ENCODE measurements at regions not wholly inside any gene's neighbourhood (a gene's known extent, or its start where the extent isn't known, plus 50 kb on each side); places are given as distances from the start of the nearest gene placed in this dataset.

DNA sequence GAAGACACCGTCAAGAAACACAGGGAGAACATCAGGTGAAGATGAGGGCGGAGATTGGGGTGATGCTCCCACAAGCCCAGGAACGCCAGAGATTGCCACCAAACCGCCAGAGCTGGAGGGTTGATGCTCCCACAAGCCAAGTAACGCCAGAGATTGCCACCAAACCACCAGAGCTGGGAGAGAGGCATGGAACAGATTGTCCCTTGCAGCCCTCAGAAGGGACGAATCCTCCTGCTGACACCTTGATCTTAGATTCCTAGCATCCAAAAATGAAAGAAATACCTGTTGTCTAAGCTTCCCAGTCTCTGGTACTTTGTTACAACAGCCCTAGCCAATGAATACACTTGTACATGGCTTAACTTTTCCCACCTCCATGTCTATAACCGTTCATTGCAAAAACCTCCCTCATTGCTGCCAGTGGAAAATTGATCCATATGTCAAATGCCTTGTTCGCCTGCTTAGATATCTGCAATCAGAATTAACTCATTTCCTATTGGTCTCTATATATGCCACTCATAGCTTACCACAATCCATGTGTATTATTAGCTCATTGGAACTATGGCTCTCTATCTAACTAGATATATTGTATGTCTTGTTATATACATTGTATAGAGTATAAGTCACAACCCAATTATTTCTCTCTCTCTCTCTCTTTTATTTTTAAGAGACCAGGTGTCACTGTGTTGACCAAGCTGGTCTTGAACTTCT lies 127.4 kb downstream of the ADSS2 start:
- peak overlapping the region in 1 of 2 experiments; percentile 72 for H3K18ac ChIP-seq (ENCODE audit: low read depth in 1 of 2, low read length in 2 of 2)
- no peak overlapping the region for H3K14ac ChIP-seq (ENCODE audit: low read length in 2 of 2)
- H3K4me3 ChIP-seq (ENCODE audit: insufficient read depth in 1 of 2, low read depth in 1 of 2, low read length in 2 of 2) = no peak overlapping the region
- H3K27ac ChIP-seq (ENCODE audit: low read length, poor library complexity, severe bottlenecking) = no peak overlapping the region
- H2BK15ac ChIP-seq (ENCODE audit: low read depth, poor library complexity, severe bottlenecking) = no peak overlapping the region
- no peak overlapping the region for H4K8ac ChIP-seq (ENCODE audit: low read length)
- no peaks in the 10 kb centered on the region for H3K4me1 ChIP-seq (ENCODE audit: control insufficient read depth, insufficient read depth, low read depth, low read length)
- H2BK12ac ChIP-seq (ENCODE audit: low read length in 2 of 2) = peak overlapping the region; percentile 85 to 96
- H3K36me3 ChIP-seq (ENCODE audit: control insufficient read depth in 1 of 2, insufficient read depth in 2 of 2, low read depth in 1 of 2, low read length in 2 of 2) = no peaks in the 10 kb centered on the region
- H3K79me1 ChIP-seq (replicated peaks; ENCODE audit: low read length, poor library complexity, severe bottlenecking) = no peaks in the 10 kb centered on the region
- 98% methylated on average over 8 of the region's 8 CpGs for WGBS
- peak overlapping the region; percentile 90 for H4K91ac ChIP-seq (ENCODE audit: low read length)
- H3K9ac ChIP-seq (ENCODE audit: low read length) = no peak overlapping the region
- no peak overlapping the region for H3K23ac ChIP-seq (ENCODE audit: low read length in 2 of 2)
- no peak overlapping the region for H2BK5ac ChIP-seq (ENCODE audit: low read depth, low read length, poor library complexity, severe bottlenecking)
- no peak overlapping the region for H2BK120ac ChIP-seq (ENCODE audit: low read depth, low read length)
- H2AK5ac ChIP-seq (ENCODE audit: low read length, severe bottlenecking) = peak overlapping the region; percentile 46
- H3K4ac ChIP-seq (ENCODE audit: low read depth in 1 of 2, low read length in 2 of 2) = peak overlapping the region; percentile 80 to 96
- no peak for DNase-seq
- no peak overlapping the region for H2AFZ ChIP-seq (ENCODE audit: low read depth, low read length)
- H3K27me3 ChIP-seq (ENCODE audit: control insufficient read depth in 1 of 2, insufficient read depth in 1 of 2, low read length in 2 of 2) = no peaks in the 10 kb centered on the region
- H3K9me3 ChIP-seq (ENCODE audit: control insufficient read depth, low read length) = peaks cover 13% of the 10 kb centered on the region
- H3K4me2 ChIP-seq (ENCODE audit: low read length, poor library complexity, severe bottlenecking) = no peak overlapping the region

DNA sequence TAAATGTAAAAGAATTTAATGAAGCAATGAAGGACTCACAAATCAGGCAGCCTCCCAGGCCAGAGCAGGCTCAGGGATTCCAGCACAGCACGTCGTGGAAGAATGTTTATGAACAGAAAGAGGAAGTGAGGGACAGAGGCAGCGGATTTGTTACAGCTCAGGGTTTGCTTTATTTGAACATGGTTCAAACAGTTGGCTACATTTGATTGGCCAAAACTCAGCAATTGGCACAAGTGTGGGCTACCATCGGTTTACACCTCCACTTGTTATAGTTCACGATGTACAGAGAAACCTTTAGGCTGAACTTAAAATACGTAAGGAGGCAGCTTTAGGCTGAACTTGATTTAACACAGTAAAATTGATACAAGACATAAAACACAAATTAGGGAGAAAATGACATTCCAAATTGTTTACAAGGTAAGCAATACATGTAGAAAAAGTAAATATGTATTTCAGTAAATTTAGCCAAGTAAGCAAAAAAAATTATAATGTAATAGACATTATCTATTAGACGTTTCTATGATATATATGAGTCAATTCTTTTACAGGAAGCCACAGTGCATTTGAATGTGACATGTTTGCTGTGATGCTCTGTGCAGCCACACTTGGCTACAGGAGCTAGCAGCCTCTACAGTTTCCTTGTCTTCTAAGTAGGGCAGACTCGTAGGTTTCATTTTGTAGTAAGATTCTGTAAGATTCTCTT lies 126.5 kb downstream of the ADSS2 start:
- no peaks in the 10 kb centered on the region for H3K79me1 ChIP-seq (replicated peaks; ENCODE audit: low read length, poor library complexity, severe bottlenecking)
- no peak overlapping the region for H2BK5ac ChIP-seq (ENCODE audit: low read depth, low read length, poor library complexity, severe bottlenecking)
- H3K4me2 ChIP-seq (ENCODE audit: low read length, poor library complexity, severe bottlenecking) = no peak overlapping the region
- H3K4ac ChIP-seq (ENCODE audit: low read depth in 1 of 2, low read length in 2 of 2) = no peak overlapping the region
- WGBS = 58% methylated on average over 7 of the region's 8 CpGs
- peak overlapping the region in 1 of 2 experiments; percentile 66 for H2BK12ac ChIP-seq (ENCODE audit: low read length in 2 of 2)
- no peak overlapping the region for H4K91ac ChIP-seq (ENCODE audit: low read length)
- peak overlapping the region; percentile 47 for H3K9ac ChIP-seq (ENCODE audit: low read length)
- peaks cover 15% of the 10 kb centered on the region for H3K9me3 ChIP-seq (ENCODE audit: control insufficient read depth, low read length)
- H3K27ac ChIP-seq (ENCODE audit: low read length, poor library complexity, severe bottlenecking) = no peak overlapping the region
- H2BK120ac ChIP-seq (ENCODE audit: low read depth, low read length) = no peak overlapping the region
- no peak overlapping the region for H2AK5ac ChIP-seq (ENCODE audit: low read length, severe bottlenecking)
- no peaks in the 10 kb centered on the region for H3K36me3 ChIP-seq (ENCODE audit: control insufficient read depth in 1 of 2, insufficient read depth in 2 of 2, low read depth in 1 of 2, low read length in 2 of 2)
- no peak overlapping the region for H2BK15ac ChIP-seq (ENCODE audit: low read depth, poor library complexity, severe bottlenecking)
- H4K8ac ChIP-seq (ENCODE audit: low read length) = no peak overlapping the region
- no peaks in the 10 kb centered on the region for H3K27me3 ChIP-seq (ENCODE audit: control insufficient read depth in 1 of 2, insufficient read depth in 1 of 2, low read length in 2 of 2)
- H3K14ac ChIP-seq (ENCODE audit: low read length in 2 of 2) = no peak overlapping the region
- no peak for DNase-seq
- H2AFZ ChIP-seq (ENCODE audit: low read depth, low read length) = no peak overlapping the region
- H3K4me1 ChIP-seq (ENCODE audit: control insufficient read depth, insufficient read depth, low read depth, low read length) = no peaks in the 10 kb centered on the region
- no peak overlapping the region for H3K23ac ChIP-seq (ENCODE audit: low read length in 2 of 2)
- H3K18ac ChIP-seq (ENCODE audit: low read depth in 1 of 2, low read length in 2 of 2) = peak overlapping the region in 1 of 2 experiments; percentile 30
- no peak overlapping the region for H3K4me3 ChIP-seq (ENCODE audit: insufficient read depth in 1 of 2, low read depth in 1 of 2, low read length in 2 of 2)

DNA sequence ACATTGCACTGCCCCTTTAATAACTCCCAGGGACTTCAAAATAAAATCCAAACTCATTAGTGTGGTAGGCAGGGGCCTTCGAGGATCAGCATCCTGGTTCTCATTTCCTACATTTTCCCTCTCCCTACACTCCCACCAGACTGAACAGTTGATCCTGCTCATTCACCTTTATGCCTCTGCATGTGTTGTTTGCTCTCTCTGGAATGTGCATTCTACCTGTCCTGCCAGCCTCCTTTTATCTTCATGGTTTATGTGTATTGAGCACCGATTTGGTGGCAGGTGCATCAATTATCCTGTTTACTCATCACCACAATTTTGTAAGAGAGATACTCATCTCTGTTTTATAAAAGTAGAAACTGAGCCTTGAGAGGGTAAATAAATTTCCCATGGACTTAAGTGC lies 125.0 kb downstream of the ADSS2 start:
- Histone ChIP-seq H3K4me3 (ENCODE audit: insufficient read depth in 1 of 2, low read depth in 1 of 2, low read length in 2 of 2) (no peak overlapping the region), H2BK15ac (ENCODE audit: low read depth, poor library complexity, severe bottlenecking) (no peak overlapping the region), H3K4me1 (ENCODE audit: control insufficient read depth, insufficient read depth, low read depth, low read length) (no peaks in the 10 kb centered on the region), H4K91ac (ENCODE audit: low read length) (no peak overlapping the region), H3K4me2 (ENCODE audit: low read length, poor library complexity, severe bottlenecking) (no peak overlapping the region), H4K8ac (ENCODE audit: low read length) (no peak overlapping the region), H3K9me3 (ENCODE audit: control insufficient read depth, low read length) (peaks cover 15% of the 10 kb centered on the region), H2BK5ac (ENCODE audit: low read depth, low read length, poor library complexity, severe bottlenecking) (no peak overlapping the region), H3K79me1 (replicated peaks; ENCODE audit: low read length, poor library complexity, severe bottlenecking) (no peaks in the 10 kb centered on the region), H3K14ac (ENCODE audit: low read length in 2 of 2) (no peak overlapping the region), H3K9ac (ENCODE audit: low read length) (no peak overlapping the region), H2AFZ (ENCODE audit: low read depth, low read length) (no peak overlapping the region), H3K23ac (ENCODE audit: low read length in 2 of 2) (no peak overlapping the region), H3K27me3 (ENCODE audit: control insufficient read depth in 1 of 2, insufficient read depth in 1 of 2, low read length in 2 of 2) (no peaks in the 10 kb centered on the region), H3K36me3 (ENCODE audit: control insufficient read depth in 1 of 2, insufficient read depth in 2 of 2, low read depth in 1 of 2, low read length in 2 of 2) (no peaks in the 10 kb centered on the region), H2BK120ac (ENCODE audit: low read depth, low read length) (no peak overlapping the region), H2BK12ac (ENCODE audit: low read length in 2 of 2) (no peak overlapping the region), H3K18ac (ENCODE audit: low read depth in 1 of 2, low read length in 2 of 2) (no peak overlapping the region), H3K27ac (ENCODE audit: low read length, poor library complexity, severe bottlenecking) (no peak overlapping the region), H3K4ac (ENCODE audit: low read depth in 1 of 2, low read length in 2 of 2) (no peak overlapping the region), H2AK5ac (ENCODE audit: low read length, severe bottlenecking) (no peak overlapping the region)
- no peak for DNase-seq
- WGBS = 93% methylated on average over 1 of the region's 2 CpGs

DNA sequence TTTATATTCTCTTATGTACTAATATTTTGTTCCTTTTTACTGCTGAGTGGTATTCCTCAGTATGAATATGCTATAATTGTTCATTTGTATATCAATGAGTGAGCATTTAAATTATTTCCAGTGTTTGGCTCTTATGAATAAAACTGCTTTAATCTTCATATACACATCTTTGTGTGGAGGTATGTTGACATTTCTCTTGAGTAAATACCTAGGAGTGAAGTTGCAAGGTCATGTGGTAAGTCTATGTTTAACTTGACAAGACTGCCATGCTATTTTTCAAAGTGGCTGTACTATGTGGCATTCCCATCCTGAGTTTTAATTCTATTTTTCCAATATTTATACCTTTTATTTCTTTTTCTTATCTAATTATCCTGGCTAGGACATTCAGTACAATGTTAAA lies 124.2 kb downstream of the ADSS2 start:
- H3K9me3 ChIP-seq (ENCODE audit: control insufficient read depth, low read length) = peaks cover 15% of the 10 kb centered on the region
- H4K8ac ChIP-seq (ENCODE audit: low read length) = no peak overlapping the region
- H3K4me2 ChIP-seq (ENCODE audit: low read length, poor library complexity, severe bottlenecking) = no peak overlapping the region
- no peak overlapping the region for H3K27ac ChIP-seq (ENCODE audit: low read length, poor library complexity, severe bottlenecking)
- H2BK5ac ChIP-seq (ENCODE audit: low read depth, low read length, poor library complexity, severe bottlenecking) = no peak overlapping the region
- H2BK15ac ChIP-seq (ENCODE audit: low read depth, poor library complexity, severe bottlenecking) = no peak overlapping the region
- no peak overlapping the region for H3K9ac ChIP-seq (ENCODE audit: low read length)
- H3K4me3 ChIP-seq (ENCODE audit: insufficient read depth in 1 of 2, low read depth in 1 of 2, low read length in 2 of 2) = no peak overlapping the region
- no peak for DNase-seq
- H3K4me1 ChIP-seq (ENCODE audit: control insufficient read depth, insufficient read depth, low read depth, low read length) = no peaks in the 10 kb centered on the region
- no peak overlapping the region for H2BK120ac ChIP-seq (ENCODE audit: low read depth, low read length)
- no peaks in the 10 kb centered on the region for H3K79me1 ChIP-seq (replicated peaks; ENCODE audit: low read length, poor library complexity, severe bottlenecking)
- no peak overlapping the region for H3K18ac ChIP-seq (ENCODE audit: low read depth in 1 of 2, low read length in 2 of 2)
- H2BK12ac ChIP-seq (ENCODE audit: low read length in 2 of 2) = no peak overlapping the region
- H3K27me3 ChIP-seq (ENCODE audit: control insufficient read depth in 1 of 2, insufficient read depth in 1 of 2, low read length in 2 of 2) = no peaks in the 10 kb centered on the region
- no peak overlapping the region for H3K14ac ChIP-seq (ENCODE audit: low read length in 2 of 2)
- no peak overlapping the region for H4K91ac ChIP-seq (ENCODE audit: low read length)
- no peak overlapping the region for H2AK5ac ChIP-seq (ENCODE audit: low read length, severe bottlenecking)
- H3K23ac ChIP-seq (ENCODE audit: low read length in 2 of 2) = no peak overlapping the region
- no peak overlapping the region for H3K4ac ChIP-seq (ENCODE audit: low read depth in 1 of 2, low read length in 2 of 2)
- H3K36me3 ChIP-seq (ENCODE audit: control insufficient read depth in 1 of 2, insufficient read depth in 2 of 2, low read depth in 1 of 2, low read length in 2 of 2) = no peaks in the 10 kb centered on the region
- H2AFZ ChIP-seq (ENCODE audit: low read depth, low read length) = no peak overlapping the region

All from mesenchymal stem cell (in vitro differentiated cells and primary cell).